Activated T-cell treated with anti-CD3 and anti-CD28 coated beads, Interleukin-2, amount 50 U/mL, for 48 hours (primary cell): ENCODE measurements at regions not wholly inside any gene's neighbourhood (a gene's known extent, or its start where the extent isn't known, plus 50 kb on each side); places are given as distances from the start of the nearest gene placed in this dataset.
"Not testable (repeated sequence)": the region's sequence is repeated elsewhere in the genome, so short reads cannot be mapped to it uniquely, and the experiment has no call there.

Experiments
- DNase-seq, 2 experiments: peaks; one replicate each; pipeline ENCODE4 v3.0.0-alpha.2; 2020

GRCh38 chr2:146615778-146616177 lies 1229.1 kb upstream of the ACVR2A start:
- no peak for DNase-seq

- no peak for DNase-seq
Observed at GRCh38 chr2:146608490-146608889, 1236.3 kb upstream of the ACVR2A start.

GRCh38 chr2:146604521-146604920 lies 1240.3 kb upstream of the ACVR2A start:
- no peak for DNase-seq

GRCh38 chr2:146602856-146603255 lies 1242.0 kb upstream of the ACVR2A start:
- no peak for DNase-seq

GRCh38 chr2:146602383-146602782 lies 1242.4 kb upstream of the ACVR2A start:
- no peak for DNase-seq

- no peak for DNase-seq
Observed at GRCh38 chr2:146598791-146599190, 1246.0 kb upstream of the ACVR2A start.

GRCh38 chr2:146597291-146597690 lies 1247.5 kb upstream of the ACVR2A start:
- DNase-seq: no peak

- no peak for DNase-seq
Observed at GRCh38 chr2:146591908-146592307, 1252.9 kb upstream of the ACVR2A start.

- DNase-seq: no peak
Observed at GRCh38 chr2:146587291-146587713, 1257.5 kb upstream of the ACVR2A start.

GRCh38 chr2:146584316-146584715 lies 1260.5 kb upstream of the ACVR2A start:
- DNase-seq: no peak

- DNase-seq: no peak
Observed at GRCh38 chr2:146579147-146579930, 1265.5 kb upstream of the ACVR2A start.

- DNase-seq: no peak
Observed at GRCh38 chr2:146576339-146577111, 1268.3 kb upstream of the ACVR2A start.

GRCh38 chr2:146572598-146572997 lies 1272.2 kb upstream of the ACVR2A start:
- no peak for DNase-seq

GRCh38 chr2:146561996-146562395 lies 1282.8 kb upstream of the ACVR2A start:
- DNase-seq: no peak

- no peak for DNase-seq
Observed at GRCh38 chr2:146547236-146547635, 1297.6 kb upstream of the ACVR2A start.

GRCh38 chr2:146544701-146545100 lies 1300.1 kb upstream of the ACVR2A start:
- DNase-seq: no peak

GRCh38 chr2:146541896-146542295 lies 1302.9 kb upstream of the ACVR2A start:
- no peak for DNase-seq

GRCh38 chr2:146540271-146540932 lies 1304.4 kb upstream of the ACVR2A start:
- no peak for DNase-seq

GRCh38 chr2:146539739-146540138 lies 1305.1 kb upstream of the ACVR2A start:
- DNase-seq: not testable (repeated sequence)

GRCh38 chr2:146537477-146537876 lies 1307.4 kb upstream of the ACVR2A start:
- DNase-seq: no peak

GRCh38 chr2:146532509-146533147 lies 1312.2 kb upstream of the ACVR2A start:
- DNase-seq: no peak

GRCh38 chr2:146532009-146532408 lies 1312.8 kb upstream of the ACVR2A start:
- DNase-seq: no peak

GRCh38 chr2:146530886-146531285 lies 1313.9 kb upstream of the ACVR2A start:
- no peak for DNase-seq
